Loucy (cell line): ENCODE measurements at regions not wholly inside any gene's neighbourhood (a gene's known extent, or its start where the extent isn't known, plus 50 kb on each side); places are given as distances from the start of the nearest gene placed in this dataset.

Source experiments
- H2AFZ ChIP-seq: fragments of 200-600 bp; sonication (generic); 2 replicates; pipeline ENCODE4 v1.6.0; 2016; ENCODE audit warnings: antibody characterized with exemption, mild to moderate bottlenecking, low read length, moderate library complexity
- H3F3A ChIP-seq: fragments of 200-600 bp; 2 replicates; pipeline ENCODE4 v1.6.0; 2016; ENCODE audit warnings: antibody characterized with exemption, low read depth, mild to moderate bottlenecking
- H3K27me3 ChIP-seq: fragments of 200-600 bp; sonication (generic); 2 replicates; pipeline ENCODE4 v1.6.1; 2014; ENCODE audit warnings: low read length, mild to moderate bottlenecking; ENCODE audit not compliant: insufficient read depth, poor library complexity, severe bottlenecking
- H3K36me3 ChIP-seq: fragments of 200-600 bp; sonication (generic); 2 replicates; pipeline ENCODE4 v1.6.1; 2016; ENCODE audit warnings: low read length; ENCODE audit not compliant: insufficient read depth
- H3K4me1 ChIP-seq: fragments of 200-600 bp; sonication (generic); 2 replicates; pipeline ENCODE4 v1.5.1; 2014; ENCODE audit warnings: low read length, mild to moderate bottlenecking; ENCODE audit not compliant: insufficient read depth, poor library complexity, severe bottlenecking
- H3K4me2 ChIP-seq: fragments of 200-600 bp; sonication (generic); 2 replicates; pipeline ENCODE4 v1.6.0; 2014; ENCODE audit warnings: antibody characterized with exemption, low read length, low read depth, mild to moderate bottlenecking; ENCODE audit not compliant: poor library complexity, severe bottlenecking
- H3K4me3 ChIP-seq: fragments of 200-600 bp; sonication (generic); 2 replicates; pipeline ENCODE4 v1.5.1; 2014; ENCODE audit warnings: low read length, mild to moderate bottlenecking, mixed read lengths; ENCODE audit not compliant: poor library complexity, severe bottlenecking
- H3K79me2 ChIP-seq: fragments of 200-600 bp; sonication (generic); 2 replicates; pipeline ENCODE4 v1.6.1; 2014; ENCODE audit warnings: low read length; ENCODE audit not compliant: insufficient read depth
- H3K9ac ChIP-seq: fragments of 200-600 bp; sonication (generic); 2 replicates; pipeline ENCODE4 v1.6.0; 2014; ENCODE audit warnings: mild to moderate bottlenecking, low read depth, low read length, moderate library complexity; ENCODE audit not compliant: poor library complexity, severe bottlenecking
- H3K9me2 ChIP-seq: fragments of 200-600 bp; sonication (generic); replicated peaks from 2 replicates; pipeline ENCODE4 v1.6.1; 2016; ENCODE audit warnings: low read depth, low read length, mixed read lengths
- H3K9me3 ChIP-seq: fragments of 200-600 bp; sonication (generic); 2 replicates; pipeline ENCODE4 v1.6.1; 2014; ENCODE audit warnings: mild to moderate bottlenecking, antibody characterized with exemption, low read length, low read depth; ENCODE audit not compliant: insufficient read depth
- H4K20me1 ChIP-seq: fragments of 200-600 bp; sonication (generic); 2 replicates; pipeline ENCODE4 v1.6.0; 2014; ENCODE audit warnings: antibody characterized with exemption, low read length, mild to moderate bottlenecking; ENCODE audit not compliant: insufficient read depth, poor library complexity, severe bottlenecking
- EZH2phosphoT487 ChIP-seq: fragments of 200-600 bp; IDR thresholded peaks from 2 replicates; pipeline ENCODE4 v1.6.1; 2018; ENCODE audit warnings: antibody characterized with exemption, mild to moderate bottlenecking, moderate library complexity, borderline replicate concordance
- TF ChIP-seq, protein P1 (sequence below): fragments of 200-600 bp; sonication (generic); conservative IDR thresholded peaks from 2 replicates; pipeline ENCODE4 v1.5.1; 2014; ENCODE audit warnings: mild to moderate bottlenecking, antibody characterized with exemption, low read length

DNA sequence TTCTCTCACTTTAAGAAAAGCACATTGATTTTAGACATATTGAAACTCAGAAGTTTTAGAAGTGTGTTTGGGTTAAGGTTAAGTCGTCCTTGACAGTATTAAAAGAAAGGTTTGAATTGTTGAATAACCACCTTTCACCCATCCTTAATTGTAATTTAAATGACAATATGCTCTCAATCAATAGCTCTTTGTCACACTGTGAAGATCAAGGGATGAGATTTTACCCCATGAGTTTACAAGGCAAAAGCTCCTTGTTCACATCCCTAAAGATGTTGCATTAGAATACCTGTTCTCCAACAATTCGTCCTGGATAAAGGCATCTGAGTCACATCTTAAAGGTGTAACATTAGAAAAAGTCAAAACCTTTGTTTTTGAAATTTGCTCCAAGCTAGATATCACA is 220.4 kb upstream of the MDFIC2 start:
- no peak overlapping the region for H3K9ac ChIP-seq
- no peaks in the 10 kb centered on the region for H4K20me1 ChIP-seq
- no peak overlapping the region for H3K4me3 ChIP-seq
- no peaks in the 10 kb centered on the region for H3K36me3 ChIP-seq
- no peaks in the 10 kb centered on the region for H3K9me2 ChIP-seq
- TF ChIP-seq, protein P1, sequence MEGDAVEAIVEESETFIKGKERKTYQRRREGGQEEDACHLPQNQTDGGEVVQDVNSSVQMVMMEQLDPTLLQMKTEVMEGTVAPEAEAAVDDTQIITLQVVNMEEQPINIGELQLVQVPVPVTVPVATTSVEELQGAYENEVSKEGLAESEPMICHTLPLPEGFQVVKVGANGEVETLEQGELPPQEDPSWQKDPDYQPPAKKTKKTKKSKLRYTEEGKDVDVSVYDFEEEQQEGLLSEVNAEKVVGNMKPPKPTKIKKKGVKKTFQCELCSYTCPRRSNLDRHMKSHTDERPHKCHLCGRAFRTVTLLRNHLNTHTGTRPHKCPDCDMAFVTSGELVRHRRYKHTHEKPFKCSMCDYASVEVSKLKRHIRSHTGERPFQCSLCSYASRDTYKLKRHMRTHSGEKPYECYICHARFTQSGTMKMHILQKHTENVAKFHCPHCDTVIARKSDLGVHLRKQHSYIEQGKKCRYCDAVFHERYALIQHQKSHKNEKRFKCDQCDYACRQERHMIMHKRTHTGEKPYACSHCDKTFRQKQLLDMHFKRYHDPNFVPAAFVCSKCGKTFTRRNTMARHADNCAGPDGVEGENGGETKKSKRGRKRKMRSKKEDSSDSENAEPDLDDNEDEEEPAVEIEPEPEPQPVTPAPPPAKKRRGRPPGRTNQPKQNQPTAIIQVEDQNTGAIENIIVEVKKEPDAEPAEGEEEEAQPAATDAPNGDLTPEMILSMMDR = no peak
- no peak for TF ChIP-seq EZH2phosphoT487
- H3K27me3 ChIP-seq = no peaks in the 10 kb centered on the region
- no peaks in the 10 kb centered on the region for H3K79me2 ChIP-seq
- H3F3A ChIP-seq = no peaks in the 10 kb centered on the region
- no peak overlapping the region for H2AFZ ChIP-seq
- no peaks in the 10 kb centered on the region for H3K4me1 ChIP-seq
- no peaks in the 10 kb centered on the region for H3K9me3 ChIP-seq
- H3K4me2 ChIP-seq = no peak overlapping the region

GRCh38 chr3:70531838-70532489 is 219.5 kb upstream of the MDFIC2 start:
- no peak overlapping the region for H3K4me3 ChIP-seq
- no peaks in the 10 kb centered on the region for H3K4me1 ChIP-seq
- H2AFZ ChIP-seq = no peak overlapping the region

GRCh38 chr3:70531063-70531657 is 218.7 kb upstream of the MDFIC2 start:
- H3K4me1 ChIP-seq = no peaks in the 10 kb centered on the region
- no peaks in the 10 kb centered on the region for H3K9me2 ChIP-seq
- no peak overlapping the region for H3K4me2 ChIP-seq
- H2AFZ ChIP-seq = no peak overlapping the region
- H3K36me3 ChIP-seq = no peaks in the 10 kb centered on the region
- no peaks in the 10 kb centered on the region for H3K27me3 ChIP-seq
- no peak overlapping the region for H3K4me3 ChIP-seq
- TF ChIP-seq, protein P1 = peak; percentile 79
- no peak for TF ChIP-seq EZH2phosphoT487
- H4K20me1 ChIP-seq = no peaks in the 10 kb centered on the region
- no peak overlapping the region for H3K9ac ChIP-seq
- H3F3A ChIP-seq = no peaks in the 10 kb centered on the region
- H3K9me3 ChIP-seq = no peaks in the 10 kb centered on the region
- H3K79me2 ChIP-seq = no peaks in the 10 kb centered on the region

More at GRCh38 chr3:70531838-70532489, 219.5 kb upstream of the MDFIC2 start:
- Histone ChIP-seq H3K36me3 (no peaks in the 10 kb centered on the region), H3K9ac (no peak overlapping the region), H3K79me2 (no peaks in the 10 kb centered on the region), H3K4me2 (no peak overlapping the region), H3K27me3 (no peaks in the 10 kb centered on the region), H4K20me1 (no peaks in the 10 kb centered on the region), H3K9me2 (no peaks in the 10 kb centered on the region), H3K9me3 (no peaks in the 10 kb centered on the region), H3F3A (no peaks in the 10 kb centered on the region)
- no peak for TF ChIP-seq EZH2phosphoT487
- TF ChIP-seq, protein P1 = no peak
